ENCODE measurements at regions not wholly inside any gene's neighbourhood (a gene's known extent, or its start where the extent isn't known, plus 50 kb on each side); places are given as distances from the start of the nearest gene placed in this dataset.

- no peak for DNase-seq (ENCODE audit: low read depth in 4 of 4, low spot score in 3 of 4)
These were observed 104.6 kb upstream of the ZFHX3 start for GRCh38 chr16:73152386-73153125.

- no peak for DNase-seq (ENCODE audit: low read depth in 4 of 4, low spot score in 3 of 4)
These were observed 104.0 kb upstream of the ZFHX3 start for GRCh38 chr16:73151941-73152340.

- DNase-seq (ENCODE audit: low read depth in 4 of 4, low spot score in 3 of 4) = no peak
These were observed 103.3 kb upstream of the ZFHX3 start for GRCh38 chr16:73151225-73151624.

- no peak for DNase-seq (ENCODE audit: low read depth in 4 of 4, low spot score in 3 of 4)
These were observed 102.9 kb upstream of the ZFHX3 start for GRCh38 chr16:73150786-73151185.

- DNase-seq (ENCODE audit: low read depth in 4 of 4, low spot score in 3 of 4) = no peak
These were observed 101.4 kb upstream of the ZFHX3 start for GRCh38 chr16:73149334-73149733.

GRCh38 chr16:73147958-73148357 is 100.0 kb upstream of the ZFHX3 start:
- no peak for DNase-seq (ENCODE audit: low read depth in 4 of 4, low spot score in 3 of 4)

GRCh38 chr16:73145166-73145880 is 97.4 kb upstream of the ZFHX3 start:
- DNase-seq (ENCODE audit: low read depth in 4 of 4, low spot score in 3 of 4) = no peak

- no peak for DNase-seq (ENCODE audit: low read depth in 4 of 4, low spot score in 3 of 4)
These were observed 95.9 kb upstream of the ZFHX3 start for GRCh38 chr16:73143576-73144422.

GRCh38 chr16:73143002-73143401 is 95.1 kb upstream of the ZFHX3 start:
- DNase-seq (ENCODE audit: low read depth in 4 of 4, low spot score in 3 of 4) = no peak

- no peak for DNase-seq (ENCODE audit: low read depth in 4 of 4, low spot score in 3 of 4)
These were observed 94.3 kb upstream of the ZFHX3 start for GRCh38 chr16:73142053-73142854.

GRCh38 chr16:73140929-73141328 is 93.0 kb upstream of the ZFHX3 start:
- DNase-seq (ENCODE audit: low read depth in 4 of 4, low spot score in 3 of 4) = no peak

GRCh38 chr16:73131156-73131862 is 83.4 kb upstream of the ZFHX3 start:
- DNase-seq (ENCODE audit: low read depth in 4 of 4, low spot score in 3 of 4) = no peak

GRCh38 chr16:73129455-73129854 is 81.5 kb upstream of the ZFHX3 start:
- DNase-seq (ENCODE audit: low read depth in 4 of 4, low spot score in 3 of 4) = no peak

- no peak for DNase-seq (ENCODE audit: low read depth in 4 of 4, low spot score in 3 of 4)
These were observed 78.6 kb upstream of the ZFHX3 start for GRCh38 chr16:73126525-73126853.

- no peak for DNase-seq (ENCODE audit: low read depth in 4 of 4, low spot score in 3 of 4)
These were observed 78.1 kb upstream of the ZFHX3 start for GRCh38 chr16:73125850-73126524.

GRCh38 chr16:73124665-73125375 is 76.9 kb upstream of the ZFHX3 start:
- no peak for DNase-seq (ENCODE audit: low read depth in 4 of 4, low spot score in 3 of 4)

- no peak for DNase-seq (ENCODE audit: low read depth in 4 of 4, low spot score in 3 of 4)
These were observed 76.2 kb upstream of the ZFHX3 start for GRCh38 chr16:73124097-73124652.

GRCh38 chr16:73122604-73123391 is 74.9 kb upstream of the ZFHX3 start:
- peak in 2 of 4 donors; percentile 14 to 18 for DNase-seq (ENCODE audit: low read depth in 4 of 4, low spot score in 3 of 4)
